ENCODE measurements at regions not wholly inside any gene's neighbourhood (a gene's known extent, or its start where the extent isn't known, plus 50 kb on each side); places are given as distances from the start of the nearest gene placed in this dataset.

DNA sequence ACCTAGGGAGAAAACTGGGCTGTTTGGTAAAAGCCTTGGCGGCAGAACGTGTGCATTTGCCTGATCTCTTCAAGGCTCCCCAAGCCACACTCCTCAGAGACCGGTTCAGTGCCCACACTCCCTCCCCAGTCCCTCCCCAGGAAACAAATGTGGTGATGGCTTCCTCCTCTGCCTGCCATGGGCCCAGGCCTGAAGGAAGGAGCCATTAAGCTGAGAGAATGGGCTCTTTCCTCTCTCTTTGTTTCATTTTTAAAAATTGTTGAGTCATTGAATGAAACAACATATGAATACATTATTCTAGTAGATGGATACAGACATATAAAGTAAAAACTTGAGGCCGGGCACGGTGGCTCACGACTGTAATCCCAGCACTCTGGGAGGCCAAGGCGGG, 50.6 kb upstream of the YWHAQ start:
- DNase-seq (ENCODE audit: low read depth), result no peak

DNA sequence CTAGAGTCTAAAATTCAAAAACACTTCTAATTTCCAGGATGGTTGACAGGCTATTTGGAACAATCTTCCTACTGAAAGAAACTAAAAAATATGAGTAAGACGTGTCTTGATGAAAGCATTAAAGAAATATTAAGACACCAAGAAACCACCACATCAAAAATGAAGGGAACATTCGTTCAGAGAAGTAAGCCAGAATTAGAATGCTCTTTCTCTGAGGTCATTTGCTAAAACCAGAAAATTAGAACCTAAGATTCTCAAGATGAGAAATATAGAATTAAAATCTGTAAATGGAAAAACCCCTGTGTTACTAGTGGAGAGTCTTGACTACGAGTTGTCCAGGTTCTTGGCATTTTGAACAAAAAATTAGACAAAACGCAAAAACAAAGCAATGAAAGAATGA, 54.8 kb upstream of the YWHAQ start:
- no peak for DNase-seq (ENCODE audit: low read depth)

- DNase-seq (ENCODE audit: low read depth), result no peak
Observed at GRCh38 chr2:9686061-9686460, 55.3 kb upstream of the YWHAQ start.

- no peak for DNase-seq (ENCODE audit: low read depth)
Observed at GRCh38 chr2:9690252-9690651, 59.5 kb upstream of the YWHAQ start.

GRCh38 chr2:9690716-9691498, 60.1 kb upstream of the YWHAQ start:
- no peak for DNase-seq (ENCODE audit: low read depth)

DNA sequence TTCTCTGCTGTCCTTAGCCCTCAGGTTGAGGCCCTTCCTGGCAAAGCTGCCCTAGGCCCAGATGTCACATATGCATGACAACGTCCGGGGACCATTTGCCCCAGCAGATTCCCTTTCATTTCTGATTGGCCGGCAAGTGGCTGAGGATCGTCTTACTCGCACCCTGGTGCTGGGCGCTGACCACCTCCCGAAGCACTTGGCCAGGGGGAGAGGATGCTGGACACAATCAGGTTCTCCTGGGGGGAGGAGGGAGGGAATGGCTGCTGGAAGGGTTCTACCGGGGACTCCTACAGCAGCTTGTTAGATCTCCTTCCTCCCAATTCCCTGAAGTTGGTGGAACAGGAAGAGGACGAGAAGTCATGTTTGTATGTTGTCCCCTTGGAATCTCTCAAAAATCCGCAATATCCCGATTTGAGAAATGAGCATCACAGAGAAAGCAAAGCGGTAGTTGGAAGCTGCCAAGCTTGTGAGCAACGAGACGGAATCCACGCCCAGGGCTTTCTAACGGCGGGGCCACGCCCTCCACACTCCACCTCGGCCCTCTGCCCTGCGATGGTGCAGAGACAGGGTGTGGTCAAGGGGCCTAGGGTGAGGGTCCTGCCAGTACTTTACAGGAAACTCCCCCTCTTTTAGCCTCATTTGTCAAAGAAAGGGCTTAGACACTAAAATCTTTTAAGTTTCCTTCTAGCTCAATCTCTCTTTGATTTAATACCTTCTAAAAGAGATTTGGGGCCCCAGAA, 61.8 kb upstream of the YWHAQ start:
- no peak for DNase-seq (ENCODE audit: low read depth)

GRCh38 chr2:9693196-9693491, 62.3 kb upstream of the YWHAQ start:
- no peak for DNase-seq (ENCODE audit: low read depth)

DNA sequence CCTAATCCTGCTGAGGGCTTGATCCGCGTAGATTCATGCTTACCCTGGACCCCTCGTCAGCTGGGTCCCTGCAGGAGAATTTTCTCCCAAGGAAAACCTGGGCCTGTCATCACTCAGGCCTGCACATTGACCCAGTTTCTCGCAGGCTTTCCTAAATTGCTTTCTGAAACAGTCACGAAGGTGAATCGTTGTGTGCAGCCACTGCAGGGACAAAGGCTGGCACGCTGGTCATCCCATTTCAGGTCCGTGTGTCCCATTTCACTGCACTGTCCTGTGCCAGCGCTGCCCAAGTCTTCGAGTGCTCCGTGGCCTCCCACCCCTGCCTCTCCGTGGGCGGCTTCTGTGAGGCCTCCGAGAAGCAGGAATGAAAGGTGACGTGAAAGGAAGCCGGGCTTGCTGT, 62.8 kb upstream of the YWHAQ start:
- no peak for DNase-seq (ENCODE audit: low read depth)

DNA sequence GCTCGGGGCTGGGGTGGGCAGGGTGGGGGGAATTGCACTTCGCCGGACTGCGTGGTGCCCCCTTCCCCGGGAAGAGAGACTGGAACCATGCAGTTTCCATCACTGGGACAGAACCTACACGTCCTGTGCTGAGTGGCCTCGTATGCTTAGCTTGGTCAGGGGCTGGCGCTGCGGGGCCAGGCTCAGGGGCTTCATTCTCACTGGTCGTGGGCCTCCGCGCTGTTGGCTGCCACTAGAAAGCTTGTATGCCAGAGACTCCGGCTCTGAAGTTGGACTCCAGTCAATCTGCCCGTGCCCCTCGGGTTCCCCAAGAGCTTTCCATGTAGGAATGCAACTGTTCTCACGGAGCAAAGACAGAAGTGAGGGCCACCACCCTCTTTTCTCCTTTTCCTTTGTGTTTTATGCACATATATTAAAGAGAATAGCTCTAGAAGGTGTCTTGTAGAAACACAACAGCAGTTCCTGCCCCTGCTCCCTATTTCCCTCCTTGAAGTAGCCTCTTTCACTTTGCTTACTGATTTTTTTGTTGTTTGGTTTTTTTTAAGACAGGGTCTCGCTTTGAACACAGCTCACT, 64.0 kb upstream of the YWHAQ start:
- no peak for DNase-seq (ENCODE audit: low read depth)

DNA sequence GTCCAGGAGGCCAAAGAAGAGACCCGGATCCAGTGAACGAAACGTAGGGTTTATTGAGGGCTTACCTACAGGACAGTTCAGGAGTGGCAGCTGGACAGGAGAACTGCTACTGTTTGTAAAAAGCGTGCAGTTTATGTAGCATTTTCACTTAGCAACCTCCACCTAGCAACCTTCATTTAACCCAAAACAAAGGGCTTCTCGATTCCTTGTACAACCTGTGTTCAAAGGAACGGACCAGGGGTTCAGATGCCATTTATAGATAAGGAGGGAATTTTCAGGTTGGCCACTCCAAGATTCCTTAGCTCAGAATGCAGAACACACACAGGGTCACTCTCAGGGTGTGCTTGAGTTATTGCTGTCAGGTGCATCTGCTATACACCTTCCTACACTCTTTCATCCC, 65.1 kb upstream of the YWHAQ start:
- no peak for DNase-seq (ENCODE audit: low read depth)

DNA sequence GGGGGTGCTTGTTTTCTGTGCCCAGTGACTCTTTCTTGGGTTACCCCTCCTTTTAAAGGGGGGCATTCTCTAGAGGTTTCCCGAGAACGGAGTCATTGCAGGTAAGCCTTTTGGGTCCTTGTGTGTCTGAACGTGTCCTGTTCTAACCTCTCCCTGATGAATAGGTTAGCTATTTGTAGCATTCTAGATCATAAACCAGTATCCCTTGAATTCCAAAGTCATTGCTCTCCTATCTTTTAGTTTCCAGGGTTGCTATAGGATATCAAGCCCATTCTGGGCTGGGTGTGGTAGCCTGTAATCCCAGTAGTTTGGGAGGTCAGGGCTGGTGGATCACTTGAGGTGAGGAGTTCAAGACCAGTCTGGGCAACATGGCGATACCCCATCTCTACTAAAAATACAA, 65.9 kb upstream of the YWHAQ start:
- no peak for DNase-seq (ENCODE audit: low read depth)

DNA sequence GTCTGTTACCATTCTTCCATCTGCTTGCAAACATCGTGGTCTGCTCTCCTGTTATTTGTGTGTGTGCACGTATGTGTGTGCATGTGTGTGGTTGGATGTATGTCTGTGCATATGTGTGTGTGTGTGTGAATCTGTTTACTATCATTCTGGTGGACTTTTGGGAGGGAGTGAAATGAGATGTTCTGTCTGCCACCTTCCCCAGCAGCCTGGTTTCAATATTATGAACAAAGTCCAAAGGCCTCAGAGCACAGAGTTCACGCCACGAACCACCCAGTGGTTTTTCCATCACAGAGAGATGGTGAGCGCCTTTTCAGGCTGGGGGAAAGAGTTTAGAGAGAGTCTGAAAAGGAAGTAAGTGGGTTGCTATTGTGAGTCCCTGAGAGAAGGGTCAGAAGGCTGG, 67.1 kb upstream of the YWHAQ start:
- no peak for DNase-seq (ENCODE audit: low read depth)

- no peak for DNase-seq (ENCODE audit: low read depth)
Observed at GRCh38 chr2:9699139-9700108, 68.6 kb upstream of the YWHAQ start.

DNA sequence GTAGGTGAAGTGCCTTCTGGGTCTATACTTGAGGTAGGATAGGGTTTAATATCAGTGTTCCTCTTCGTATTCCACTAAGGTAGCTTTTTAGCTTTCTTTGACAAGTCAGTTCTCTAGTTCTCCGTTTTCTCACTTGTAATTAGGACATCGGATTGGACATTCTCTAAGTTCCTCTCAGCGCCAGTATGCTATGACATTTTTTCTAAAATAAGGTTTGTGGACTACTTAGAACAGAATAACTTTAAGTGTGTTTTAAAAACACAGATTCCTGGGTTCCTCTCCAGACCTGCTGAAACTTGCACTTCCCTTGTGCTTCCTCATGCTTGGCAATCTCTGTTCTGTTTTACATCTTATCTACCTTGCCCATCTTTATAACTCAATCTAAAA, 69.3 kb upstream of the YWHAQ start:
- DNase-seq (ENCODE audit: low read depth), result no peak

- DNase-seq (ENCODE audit: low read depth), result no peak
Observed at GRCh38 chr2:9702604-9703084, 71.8 kb upstream of the YWHAQ start.

DNA sequence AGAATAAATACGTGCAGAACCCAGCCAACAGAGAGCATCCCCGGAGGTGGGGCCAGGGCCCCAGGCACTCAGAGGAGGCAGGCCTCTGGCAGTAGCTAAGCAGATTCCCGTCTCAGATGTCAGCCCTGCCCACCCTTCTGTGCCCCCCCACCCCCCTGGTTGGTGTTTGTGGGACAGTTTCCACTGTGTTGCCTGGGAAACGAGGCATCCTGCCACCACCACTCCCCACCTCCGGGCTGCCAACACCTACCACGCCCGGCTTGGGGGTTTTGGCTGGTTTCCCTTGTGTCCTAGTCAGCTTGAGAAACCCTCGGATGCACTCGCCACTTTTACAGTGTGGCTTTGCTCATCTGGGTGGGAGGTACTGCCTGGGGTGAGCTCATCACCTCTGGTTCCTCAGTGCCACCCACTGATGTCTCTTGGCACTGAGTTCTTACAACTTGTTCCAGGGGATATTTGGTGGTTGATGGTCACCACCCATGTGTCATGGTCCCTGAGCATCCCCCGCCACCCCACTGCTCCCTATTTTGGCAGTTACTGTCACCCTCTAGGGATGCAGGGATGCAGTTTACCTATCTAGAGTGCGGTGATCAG, 72.4 kb upstream of the YWHAQ start:
- peak; percentile 75 for DNase-seq (ENCODE audit: low read depth)

DNA sequence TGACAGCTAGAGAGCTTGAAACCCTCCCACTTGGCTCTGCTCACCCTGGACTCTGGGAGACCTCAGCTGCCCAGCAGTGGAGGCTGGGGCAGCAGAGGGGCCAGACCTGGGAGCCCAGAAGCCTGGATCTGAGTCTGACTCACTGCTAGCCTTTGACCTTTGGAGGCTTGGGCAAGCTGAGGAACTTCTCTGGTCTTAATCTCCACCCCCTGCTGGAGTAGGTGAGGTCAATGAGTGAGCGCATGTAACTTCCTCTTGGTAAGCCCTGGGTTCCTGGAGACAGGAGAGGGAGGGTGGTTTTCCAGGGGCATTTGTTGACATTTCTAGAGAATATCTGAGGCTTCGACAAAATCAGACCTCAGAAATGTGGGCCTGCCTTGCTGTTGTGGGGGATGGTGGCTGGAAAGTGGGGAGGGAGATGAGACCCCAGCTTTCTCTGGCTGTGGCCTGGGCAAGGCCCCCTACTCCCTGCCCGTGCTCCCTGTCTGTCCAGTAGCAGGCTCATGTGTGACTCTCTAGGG, 73.0 kb upstream of the YWHAQ start:
- DNase-seq (ENCODE audit: low read depth), result no peak

DNA sequence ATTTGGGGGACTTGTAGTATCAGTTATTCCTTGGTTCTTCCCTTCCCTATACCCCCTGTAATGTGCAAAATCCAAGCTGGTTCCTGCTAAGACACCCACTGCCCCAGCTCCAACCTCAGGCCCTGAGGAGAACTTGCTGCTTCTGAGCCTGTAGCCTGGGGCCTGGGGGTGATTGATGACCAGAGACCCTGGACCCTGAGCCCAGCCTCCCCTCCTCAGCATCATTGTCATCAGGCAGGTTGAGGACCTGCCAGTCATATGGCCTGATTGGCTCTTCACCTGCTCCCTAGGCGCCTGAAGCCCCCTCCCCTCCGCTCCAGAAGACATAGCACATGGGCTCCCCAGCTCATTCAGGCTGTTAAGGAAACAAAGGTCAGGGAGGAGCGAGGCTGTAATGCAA, 73.8 kb upstream of the YWHAQ start:
- DNase-seq (ENCODE audit: low read depth), result no peak

DNA sequence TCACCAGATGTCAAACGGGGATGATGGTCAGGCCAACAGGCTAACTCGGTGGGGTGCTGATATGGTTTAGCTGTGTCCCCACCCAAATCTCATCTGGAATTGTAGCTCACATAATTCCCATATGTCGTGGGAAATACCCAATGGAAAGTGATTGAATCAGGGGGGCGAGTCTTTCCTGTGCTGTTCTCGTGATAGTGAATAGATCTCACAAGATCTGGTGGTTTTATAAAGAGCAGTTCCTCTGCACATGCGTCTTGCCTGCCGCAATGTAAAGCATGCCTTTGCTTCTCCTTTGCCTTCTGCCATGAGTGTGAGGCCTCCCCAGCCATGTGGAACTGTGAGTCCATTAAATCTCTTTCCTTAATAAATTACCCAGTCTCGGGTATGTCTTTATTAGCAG, 74.4 kb upstream of the YWHAQ start:
- DNase-seq (ENCODE audit: low read depth), result no peak

DNA sequence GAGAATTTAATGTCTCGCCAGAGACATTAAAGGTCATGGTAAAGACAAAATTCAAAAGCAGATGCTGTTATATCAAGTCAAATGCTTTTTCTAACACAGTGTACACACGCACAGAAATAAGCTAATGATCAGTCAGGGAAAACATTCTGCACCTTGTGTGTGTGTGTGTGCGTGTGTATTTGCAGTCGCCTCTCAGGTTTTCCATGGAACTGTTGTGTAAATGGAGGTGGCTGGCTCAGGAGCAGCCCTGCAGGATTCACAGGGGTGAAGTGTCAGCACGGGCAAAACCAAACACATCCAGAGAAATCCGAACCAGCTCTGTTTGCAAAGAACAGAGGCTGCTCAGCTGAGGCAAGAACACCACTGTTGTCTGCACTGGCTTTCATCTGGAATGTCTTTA, 76.2 kb upstream of the YWHAQ start:
- no peak for DNase-seq (ENCODE audit: low read depth)

GRCh38 chr2:9707611-9708160, 76.9 kb upstream of the YWHAQ start:
- no peak for DNase-seq (ENCODE audit: low read depth)

All from stimulated activated CD8-positive, alpha-beta memory T cell treated with anti-CD3 and anti-CD28 coated beads, Interleukin-12 subunit alpha, Interleukin-12 subunit beta, amount 100 ng/mL, for 4 hours (primary cell).